Panc1 (cell line): ENCODE measurements at regions not wholly inside any gene's neighbourhood (a gene's known extent, or its start where the extent isn't known, plus 50 kb on each side); places are given as distances from the start of the nearest gene placed in this dataset.
"Not testable (repeated sequence)": the region's sequence is repeated elsewhere in the genome, so short reads cannot be mapped to it uniquely, and the experiment has no call there.

Source experiments
- ATAC-seq: fragments of 200-7000 bp; cut with Tn5 transposase; 2 replicates; pipeline ENCODE4 v1.9.1; 2020; ENCODE audit warnings: mild to moderate bottlenecking, moderate library complexity
- BruUV-seq: library from RNA; stranded (reverse); fragments of 400-500 nt; replicated peaks from 2 replicates; lab custom pipeline; 2021; lab: Mats Ljungman, UMichigan
- CTCF ChIA-PET: fragments of 300-600 bp; sonication (Branson Sonifier 250); formaldehyde crosslinking; loops from one replicate; lab custom pipeline; 2022; ENCODE audit warnings: antibody characterized with exemption; lab: Charles Lee
- POLR2A ChIA-PET: fragments of 300-600 bp; sonication (Branson Sonifier 250); formaldehyde crosslinking; loops from one replicate; lab custom pipeline; 2022; ENCODE audit warnings: antibody characterized with exemption; lab: Charles Lee
- DNase-seq: peaks from one replicate; pipeline ENCODE4 v3.0.0-alpha.2; 2010; ENCODE audit warnings: low read depth, low spot score
- H3K27ac ChIP-seq: 2 replicates; pipeline ENCODE4 v1.5.1; 2011; ENCODE audit warnings: mild to moderate bottlenecking, low read length, inconsistent platforms
- H3K27me3 ChIP-seq: fragments of 200-500 bp; sonication (Bioruptor generic); 2 replicates; pipeline ENCODE4 v1.6.0; 2014; ENCODE audit warnings: low read length, inconsistent platforms; ENCODE audit not compliant: control insufficient read depth, insufficient read depth
- H3K36me3 ChIP-seq: fragments of 200-500 bp; sonication (Bioruptor generic); 2 replicates; pipeline ENCODE4 v1.5.1; 2014; ENCODE audit warnings: inconsistent platforms, mild to moderate bottlenecking, low read length, moderate library complexity; ENCODE audit not compliant: control insufficient read depth, insufficient read depth
- H3K4me1 ChIP-seq: 2 replicates; pipeline ENCODE4 v1.5.1; 2011; ENCODE audit warnings: inconsistent platforms, mild to moderate bottlenecking, low read length, moderate library complexity; ENCODE audit not compliant: control insufficient read depth, insufficient read depth
- H3K4me3 ChIP-seq, 2 experiments: 2 replicates each; pipeline ENCODE4 v1.5.1; 2011 to 2012; ENCODE audit warnings: low read depth in 2 of 2, low read length in 2 of 2, mild to moderate bottlenecking in 2 of 2, inconsistent platforms in 1 of 2, moderate library complexity in 1 of 2
- H3K9me3 ChIP-seq: fragments of 200-500 bp; sonication (Bioruptor generic); 2 replicates; pipeline ENCODE4 v1.5.1; 2014; ENCODE audit warnings: low read depth, mild to moderate bottlenecking, inconsistent platforms, low read length, moderate library complexity; ENCODE audit not compliant: control insufficient read depth, insufficient read depth
- CTCF ChIP-seq: fragments of 450-650 bp; IDR thresholded peaks from 2 replicates; pipeline ENCODE4 v1.5.1; 2017; ENCODE audit warnings: mild to moderate bottlenecking
- POLR2AphosphoS5 ChIP-seq: IDR thresholded peaks from 2 replicates; pipeline ENCODE4 v1.6.1; 2012; ENCODE audit warnings: mild to moderate bottlenecking, low read depth, low read length, moderate library complexity
- REST ChIP-seq, 2 experiments: IDR thresholded peaks; 2 replicates each; pipeline ENCODE4 v1.6.1; 2011 to 2012; ENCODE audit warnings: low read depth in 2 of 2, control low read depth in 1 of 2, low read length in 1 of 2, mild to moderate bottlenecking in 1 of 2, moderate library complexity in 1 of 2; ENCODE audit not compliant: insufficient read depth in 1 of 2
- SIN3A ChIP-seq: IDR thresholded peaks from 2 replicates; pipeline ENCODE4 v1.6.1; 2012; ENCODE audit warnings: low read depth, mild to moderate bottlenecking, low read length, moderate library complexity, borderline replicate concordance; ENCODE audit not compliant: insufficient read depth
- TCF7L2 ChIP-seq: IDR thresholded peaks from 2 replicates; pipeline ENCODE4 v1.6.1; 2011; ENCODE audit warnings: mild to moderate bottlenecking, low read depth, low read length, inconsistent platforms
- in situ Hi-C: cut with HindIII; loops from 2 replicates; pipeline ENCODE4 v1.10.0; 2016; ENCODE audit warnings: low sequenced_read_pairs, low pct_unique_long_range_greater_than_20kb
- intact Hi-C: fragments of 100-400 bp; cut with micrococcal nuclease; formaldehyde crosslinking; loops from one replicate; pipeline ENCODE4 v1.10.0; 2022; ENCODE audit not compliant: unreplicated experiment

GRCh38 chr2:41334159-41334558 lies 713.7 kb upstream of the PKDCC start:
- DNase-seq, result no peak
- no peaks in the 10 kb centered on the region for H3K9me3 ChIP-seq
- H3K4me1 ChIP-seq, result no peaks in the 10 kb centered on the region
- H3K4me3 ChIP-seq, result no peak overlapping the region
- BruUV-seq, result no TSS peak
- ChIA-PET CTCF (no interaction called here), POLR2A (no interaction called here)
- H3K27ac ChIP-seq, result no peak overlapping the region
- no peak for ATAC-seq
- in situ Hi-C loops, result no loop called here
- intact Hi-C loops, result no loop called here
- TF ChIP-seq TCF7L2 (no peak), POLR2AphosphoS5 (no peak), CTCF (no peak), SIN3A (no peak), REST (IDR thresholded peaks at IDR 0.05; ENCODE audit: insufficient read depth in 1 of 2, low read depth in 2 of 2, low read length in 1 of 2) (no peak)
- H3K27me3 ChIP-seq, result no peaks in the 10 kb centered on the region
- no peaks in the 10 kb centered on the region for H3K36me3 ChIP-seq

- H3K9me3 ChIP-seq, BruUV-seq, H3K4me1 ChIP-seq, H3K27me3 ChIP-seq, CTCF ChIA-PET, intact Hi-C loops, H3K27ac ChIP-seq, in situ Hi-C loops, H3K4me3 ChIP-seq, H3K36me3 ChIP-seq, DNase-seq, POLR2A ChIA-PET, ATAC-seq: not testable (repeated sequence)
These were observed 712.2 kb upstream of the PKDCC start for GRCh38 chr2:41335573-41335972.

GRCh38 chr2:41337956-41338355 lies 709.9 kb upstream of the PKDCC start:
- no TSS peak for BruUV-seq
- in situ Hi-C loops (no loop called here), intact Hi-C loops (no loop called here)
- no peak for ATAC-seq
- no peak overlapping the region for H3K27ac ChIP-seq
- CTCF ChIA-PET, result no interaction called here
- no peaks in the 10 kb centered on the region for H3K36me3 ChIP-seq
- H3K4me3 ChIP-seq, result no peak overlapping the region
- POLR2A ChIA-PET, result no interaction called here
- TF ChIP-seq POLR2AphosphoS5 (no peak), CTCF (no peak)
- no peaks in the 10 kb centered on the region for H3K4me1 ChIP-seq
- no peaks in the 10 kb centered on the region for H3K27me3 ChIP-seq
- no peaks in the 10 kb centered on the region for H3K9me3 ChIP-seq
- no peak for DNase-seq
